MCF 10A (cell line): ENCODE measurements at regions not wholly inside any gene's neighbourhood (a gene's known extent, or its start where the extent isn't known, plus 50 kb on each side); places are given as distances from the start of the nearest gene placed in this dataset.
"Not testable (repeated sequence)": the region's sequence is repeated elsewhere in the genome, so short reads cannot be mapped to it uniquely, and the experiment has no call there.

Source experiments
- BruUV-seq: library from RNA; stranded (reverse); fragments of 400-500 nt; replicated peaks from 2 replicates; lab custom pipeline; 2021; lab: Mats Ljungman, UMichigan
- CTCF ChIA-PET: fragments of 300-600 bp; sonication (Branson Sonifier 250); formaldehyde crosslinking; extraction: SDS; loops from one replicate; lab custom pipeline; 2021; ENCODE audit warnings: antibody characterized with exemption, inconsistent platforms; lab: Yijun Ruan, JAX
- POLR2A ChIA-PET: fragments of 300-600, 350-650 bp; sonication (Branson Sonifier 250); formaldehyde crosslinking; extraction: SDS; loops from one replicate; lab custom pipeline; 2020; ENCODE audit warnings: antibody characterized with exemption, inconsistent platforms; lab: Yijun Ruan, JAX
- DNase-seq: peaks from one replicate; pipeline ENCODE4 v3.0.0-alpha.2; 2018; ENCODE audit not compliant: unreplicated experiment
- H3K27ac Mint-ChIP-seq: one replicate; pipeline ENCODE4 v1.8.0; 2022; ENCODE audit warnings: mild to moderate bottlenecking, low read depth, mixed read lengths; ENCODE audit not compliant: unreplicated experiment
- H3K27me3 Mint-ChIP-seq: one replicate; pipeline ENCODE4 v1.8.0; 2022; ENCODE audit warnings: mixed read lengths; ENCODE audit not compliant: insufficient read depth, unreplicated experiment
- H3K36me3 Mint-ChIP-seq: one replicate; pipeline ENCODE4 v1.8.0; 2022; ENCODE audit warnings: mild to moderate bottlenecking, moderate library complexity, mixed read lengths; ENCODE audit not compliant: insufficient read depth, unreplicated experiment
- H3K4me1 Mint-ChIP-seq: one replicate; pipeline ENCODE4 v1.8.0; 2022; ENCODE audit warnings: mixed read lengths; ENCODE audit not compliant: insufficient read depth, unreplicated experiment
- H3K4me3 Mint-ChIP-seq: one replicate; pipeline ENCODE4 v1.8.0; 2022; ENCODE audit warnings: mild to moderate bottlenecking, moderate library complexity, mixed read lengths; ENCODE audit not compliant: unreplicated experiment
- H3K9me3 Mint-ChIP-seq: one replicate; pipeline ENCODE4 v1.8.0; 2022; ENCODE audit warnings: mixed read lengths; ENCODE audit not compliant: unreplicated experiment
- CTCF ChIP-seq: fragments of 200-600 bp; IDR thresholded peaks from one replicate; pipeline ENCODE4 v1.8.0; 2022; ENCODE audit warnings: antibody characterized with exemption, mild to moderate bottlenecking; ENCODE audit not compliant: unreplicated experiment
- intact Hi-C: fragments of 100-400 bp; cut with micrococcal nuclease; formaldehyde crosslinking; loops from 2 replicates; pipeline ENCODE4 v1.14.1; 2022

DNA sequence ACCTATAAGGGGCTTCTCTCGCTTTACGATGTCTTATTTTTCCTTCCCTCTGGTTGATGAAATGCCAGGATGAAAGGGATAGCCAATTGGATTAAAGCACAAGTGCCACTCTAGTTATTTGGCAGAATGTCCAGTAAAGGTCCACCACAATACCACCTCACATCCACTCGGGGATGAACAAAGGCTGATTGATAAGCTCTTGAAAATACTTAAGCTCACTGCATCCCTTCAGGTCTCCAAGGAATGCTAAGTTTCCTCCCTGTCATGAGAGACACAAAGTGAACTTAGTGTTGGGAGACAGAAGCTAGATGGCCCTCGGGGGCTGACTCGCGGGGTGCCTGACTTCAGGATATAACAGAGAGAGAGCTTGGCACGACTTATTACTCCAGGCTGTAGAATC lies 185.9 kb upstream of the ZNF644 start:
- POLR2A ChIA-PET, H3K36me3 Mint-ChIP-seq, H3K27ac Mint-ChIP-seq, CTCF ChIA-PET, H3K4me1 Mint-ChIP-seq, H3K9me3 Mint-ChIP-seq, BruUV-seq, intact Hi-C loops, DNase-seq, H3K4me3 Mint-ChIP-seq: not testable (repeated sequence)
- H3K27me3 Mint-ChIP-seq, result peaks cover 48% of the 10 kb centered on the region

DNA sequence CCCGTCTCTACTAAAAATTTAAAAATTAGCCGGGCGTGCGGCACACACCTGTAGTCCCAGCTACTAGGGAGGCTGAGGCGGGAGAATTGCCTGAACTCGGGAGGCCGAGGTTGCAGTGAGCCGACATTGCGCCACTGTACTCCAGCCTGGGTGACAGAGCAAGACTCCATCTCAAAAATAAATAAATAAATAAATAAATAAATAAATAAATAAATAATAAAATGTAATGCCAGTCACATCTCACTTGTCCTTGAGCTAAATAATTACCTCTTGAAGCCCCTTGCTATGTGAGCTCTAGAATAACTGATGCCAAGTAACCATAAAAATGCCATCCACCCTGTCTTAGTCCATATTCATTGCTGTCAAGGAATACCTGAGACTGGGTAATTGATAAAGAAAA lies 182.3 kb upstream of the ZNF644 start:
- intact Hi-C loops, DNase-seq, H3K27ac Mint-ChIP-seq, H3K4me1 Mint-ChIP-seq, H3K36me3 Mint-ChIP-seq, H3K9me3 Mint-ChIP-seq, BruUV-seq, POLR2A ChIA-PET, H3K4me3 Mint-ChIP-seq: not testable (repeated sequence)
- CTCF ChIA-PET, result interaction anchor here (0.6 to 1.2 kb wide), 2 partner anchors 37 to 250 kb away, joined by 3 to 4 read pairs; no protein-coding TSS in a partner anchor
- peaks cover 36% of the 10 kb centered on the region for H3K27me3 Mint-ChIP-seq

- DNase-seq, result no peak
- CTCF ChIA-PET, result interaction anchor here (0.6 to 1.8 kb wide), 2 partner anchors 35 to 96 kb away, joined by 3 to 11 read pairs; no protein-coding TSS in a partner anchor
- POLR2A ChIA-PET, result no interaction called here
- intact Hi-C loops, result no loop called here
- H3K27ac Mint-ChIP-seq, result no peak overlapping the region
- TF ChIP-seq CTCF, result no peak
- H3K36me3 Mint-ChIP-seq, result no peaks in the 10 kb centered on the region
- no peaks in the 10 kb centered on the region for H3K9me3 Mint-ChIP-seq
- no TSS peak for BruUV-seq
- no peaks in the 10 kb centered on the region for H3K4me1 Mint-ChIP-seq
- peaks cover 20% of the 10 kb centered on the region for H3K27me3 Mint-ChIP-seq
- H3K4me3 Mint-ChIP-seq, result no peak overlapping the region
These were observed 179.9 kb upstream of the ZNF644 start for GRCh38 chr1:91201694-91202093.

DNA sequence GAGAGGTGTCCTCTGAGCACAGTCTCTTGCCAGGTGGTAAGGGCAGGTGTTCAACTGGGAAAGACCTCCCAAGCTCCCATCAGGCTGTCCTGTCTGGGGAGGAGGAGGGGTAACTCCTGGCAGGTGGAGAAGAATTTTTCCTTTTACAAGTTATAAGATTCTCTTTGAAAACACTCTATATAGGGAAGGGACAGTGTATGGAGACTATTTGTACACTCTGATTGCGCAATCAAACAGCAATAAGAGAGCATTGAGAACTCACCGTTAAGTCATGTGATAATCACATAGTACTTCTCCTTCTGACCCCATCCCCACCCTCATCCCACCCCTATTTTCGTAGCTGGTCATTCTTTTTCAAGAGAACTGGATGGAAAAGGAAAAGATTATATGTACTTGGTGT lies 179.3 kb upstream of the ZNF644 start:
- Mint-ChIP-seq H3K27ac (no peak overlapping the region), H3K9me3 (no peaks in the 10 kb centered on the region), H3K36me3 (no peaks in the 10 kb centered on the region), H3K4me1 (no peaks in the 10 kb centered on the region), H3K4me3 (no peak overlapping the region), H3K27me3 (peaks cover 15% of the 10 kb centered on the region)
- ChIA-PET POLR2A (no interaction called here), CTCF (interaction anchor here (0.6 to 1.8 kb wide), 3 partner anchors 35 to 1120 kb away, joined by 3 to 11 read pairs (median 3); no protein-coding TSS in a partner anchor)
- intact Hi-C loops, result no loop called here
- DNase-seq, result no peak
- BruUV-seq, result no TSS peak
- TF ChIP-seq CTCF, result no peak

- Mint-ChIP-seq H3K27ac (no peak overlapping the region), H3K4me1 (no peaks in the 10 kb centered on the region), H3K27me3 (peaks cover 14% of the 10 kb centered on the region), H3K4me3 (no peak overlapping the region), H3K9me3 (no peaks in the 10 kb centered on the region), H3K36me3 (no peaks in the 10 kb centered on the region)
- intact Hi-C loops, result no loop called here
- no peak for DNase-seq
- CTCF ChIA-PET, result interaction anchor here (0.6 to 1.8 kb wide), 3 partner anchors 34 to 1120 kb away, joined by 3 to 11 read pairs (median 3); no protein-coding TSS in a partner anchor
- POLR2A ChIA-PET, result no interaction called here
- no TSS peak for BruUV-seq
- TF ChIP-seq CTCF, result no peak
These were observed 178.8 kb upstream of the ZNF644 start for GRCh38 chr1:91200675-91201074.
